ENCODE measurements at regions not wholly inside any gene's neighbourhood (a gene's known extent, or its start where the extent isn't known, plus 50 kb on each side); places are given as distances from the start of the nearest gene placed in this dataset.
"Not testable (repeated sequence)": the region's sequence is repeated elsewhere in the genome, so short reads cannot be mapped to it uniquely, and the experiment has no call there.

GRCh38 chr12:71266606-71267005 lies 108.8 kb upstream of the TSPAN8 start:
- no peak overlapping the region for H3K4me3 ChIP-seq (ENCODE audit: low read depth, low read length, poor library complexity, severe bottlenecking)
- H3K4me2 ChIP-seq (ENCODE audit: low read length) = no peak overlapping the region
- H3K9me2 ChIP-seq (ENCODE audit: insufficient read depth, low read length) = no peaks in the 10 kb centered on the region
- H3K36me3 ChIP-seq (ENCODE audit: insufficient read depth, low read length) = no peaks in the 10 kb centered on the region
- no peaks in the 10 kb centered on the region for H3K9me3 ChIP-seq (ENCODE audit: low read length)
- CTCF ChIA-PET (ENCODE audit: unreplicated experiment) = no interaction called here
- no peak for DNase-seq (ENCODE audit: low spot score)
- intact Hi-C loops (cut with micrococcal nuclease; ENCODE audit: unreplicated experiment) = no loop called here
- H3K79me2 ChIP-seq (ENCODE audit: insufficient read depth, low read depth, low read length) = no peaks in the 10 kb centered on the region
- H3K4me1 ChIP-seq (ENCODE audit: insufficient read depth, low read length, poor library complexity, severe bottlenecking) = no peaks in the 10 kb centered on the region
- TF ChIP-seq EZH2phosphoT487 (IDR thresholded peaks at IDR 0.05; ENCODE audit: borderline replicate concordance, low read depth, low read length) = no peak
- TF ChIP-seq CTCF (conservative IDR thresholded peaks at IDR 0.05; ENCODE audit: low read length) = no peak
- BruUV-seq (replicated peaks) = no TSS peak
- H4K20me1 ChIP-seq (ENCODE audit: insufficient read depth, low read length) = no peaks in the 10 kb centered on the region
- no peak overlapping the region for H3K27ac ChIP-seq (ENCODE audit: low read depth, low read length, poor library complexity, severe bottlenecking)
- POLR2A ChIA-PET = no interaction called here
- H2AFZ ChIP-seq (ENCODE audit: low read length) = no peak overlapping the region

- H3K9me3 ChIP-seq (ENCODE audit: low read length); H2AFZ ChIP-seq (ENCODE audit: low read length); POLR2A ChIA-PET; H3K36me3 ChIP-seq (ENCODE audit: insufficient read depth, low read length); H3K4me3 ChIP-seq (ENCODE audit: low read depth, low read length, poor library complexity, severe bottlenecking); H3K9me2 ChIP-seq (ENCODE audit: insufficient read depth, low read length); H3K27ac ChIP-seq (ENCODE audit: low read depth, low read length, poor library complexity, severe bottlenecking); BruUV-seq (replicated peaks); H3K79me2 ChIP-seq (ENCODE audit: insufficient read depth, low read depth, low read length); DNase-seq (ENCODE audit: low spot score); CTCF ChIA-PET (ENCODE audit: unreplicated experiment); intact Hi-C loops (cut with micrococcal nuclease; ENCODE audit: unreplicated experiment); H3K4me2 ChIP-seq (ENCODE audit: low read length); H4K20me1 ChIP-seq (ENCODE audit: insufficient read depth, low read length); H3K4me1 ChIP-seq (ENCODE audit: insufficient read depth, low read length, poor library complexity, severe bottlenecking): not testable (repeated sequence)
These were observed 107.9 kb upstream of the TSPAN8 start for GRCh38 chr12:71265731-71266130.

DNA sequence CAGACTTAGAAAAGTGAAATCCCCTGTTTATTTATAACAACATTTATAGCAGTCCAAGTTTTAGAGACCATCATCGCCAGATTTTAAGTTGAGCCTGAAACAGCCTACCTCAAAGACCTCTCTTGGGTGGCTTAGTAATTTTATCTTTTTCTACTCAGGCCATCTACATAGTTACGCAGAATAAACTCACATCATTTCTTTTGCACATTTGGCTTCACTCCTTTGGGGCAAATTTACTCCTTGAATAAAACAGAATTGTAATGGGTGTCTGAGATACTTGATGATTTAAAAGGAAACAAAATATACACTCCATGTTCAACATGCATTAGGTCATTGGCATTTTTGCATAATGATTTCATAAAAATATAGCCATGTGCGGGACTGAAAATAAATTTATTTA lies 104.7 kb upstream of the TSPAN8 start:
- H3K27ac ChIP-seq (ENCODE audit: low read depth, low read length, poor library complexity, severe bottlenecking) = no peak overlapping the region
- H2AFZ ChIP-seq (ENCODE audit: low read length) = no peak overlapping the region
- H4K20me1 ChIP-seq (ENCODE audit: insufficient read depth, low read length) = no peaks in the 10 kb centered on the region
- TF ChIP-seq EZH2phosphoT487 (IDR thresholded peaks at IDR 0.05; ENCODE audit: borderline replicate concordance, low read depth, low read length) = no peak
- TF ChIP-seq CTCF (conservative IDR thresholded peaks at IDR 0.05; ENCODE audit: low read length) = no peak
- intact Hi-C loops (cut with micrococcal nuclease; ENCODE audit: unreplicated experiment) = no loop called here
- no peaks in the 10 kb centered on the region for H3K4me1 ChIP-seq (ENCODE audit: insufficient read depth, low read length, poor library complexity, severe bottlenecking)
- no peaks in the 10 kb centered on the region for H3K36me3 ChIP-seq (ENCODE audit: insufficient read depth, low read length)
- H3K9me3 ChIP-seq (ENCODE audit: low read length) = no peaks in the 10 kb centered on the region
- no peak for DNase-seq (ENCODE audit: low spot score)
- no peaks in the 10 kb centered on the region for H3K79me2 ChIP-seq (ENCODE audit: insufficient read depth, low read depth, low read length)
- no peak overlapping the region for H3K4me3 ChIP-seq (ENCODE audit: low read depth, low read length, poor library complexity, severe bottlenecking)
- ChIA-PET POLR2A (no interaction called here), CTCF (ENCODE audit: unreplicated experiment) (no interaction called here)
- no TSS peak for BruUV-seq (replicated peaks)
- no peaks in the 10 kb centered on the region for H3K9me2 ChIP-seq (ENCODE audit: insufficient read depth, low read length)
- no peak overlapping the region for H3K4me2 ChIP-seq (ENCODE audit: low read length)
